ENCODE measurements at regions not wholly inside any gene's neighbourhood (a gene's known extent, or its start where the extent isn't known, plus 50 kb on each side); places are given as distances from the start of the nearest gene placed in this dataset.

GRCh38 chr17:33688771-33689170 is 395.7 kb upstream of the ASIC2 start:
- TF ChIP-seq CTCF (conservative IDR thresholded peaks at IDR 0.05): no peak
- no peak for TF ChIP-seq ZFX (IDR thresholded peaks at IDR 0.05)
